WTC11 (cell line): ENCODE measurements at regions not wholly inside any gene's neighbourhood (a gene's known extent, or its start where the extent isn't known, plus 50 kb on each side); places are given as distances from the start of the nearest gene placed in this dataset.

Experiments
- CTCF ChIP-seq: fragments of 200-600 bp; IDR thresholded peaks from 2 replicates; pipeline ENCODE4 v1.8.0; 2022; ENCODE audit warnings: antibody characterized with exemption
- E2F5 ChIP-seq: sonication (generic); formaldehyde crosslinking; IDR thresholded peaks from 2 replicates; pipeline ENCODE4 v1.8.1; 2022; ENCODE audit warnings: mild to moderate bottlenecking, moderate library complexity, missing genetic modification reagents
- RELA ChIP-seq: sonication (generic); formaldehyde crosslinking; IDR thresholded peaks from 2 replicates; pipeline ENCODE4 v1.8.1; 2022; ENCODE audit warnings: missing genetic modification reagents, mild to moderate bottlenecking, borderline replicate concordance
- SOX15 ChIP-seq: fragments of 250-450 bp; sonication (Bioruptor Pico); IDR thresholded peaks from 2 replicates; pipeline ENCODE4 v1.9.0; 2021; ENCODE audit warnings: mild to moderate bottlenecking
- SP1 ChIP-seq: sonication (generic); formaldehyde crosslinking; conservative IDR thresholded peaks from 2 replicates; pipeline ENCODE4 v1.8.1; 2022; ENCODE audit warnings: missing genetic modification reagents
- TEAD1 ChIP-seq: sonication (generic); formaldehyde crosslinking; IDR thresholded peaks from 2 replicates; pipeline ENCODE4 v1.8.0; 2022; ENCODE audit warnings: mild to moderate bottlenecking, missing genetic modification reagents
- USF2 ChIP-seq: sonication (generic); formaldehyde crosslinking; IDR thresholded peaks from 2 replicates; pipeline ENCODE4 v1.8.1; 2023; ENCODE audit warnings: mild to moderate bottlenecking, missing genetic modification reagents, moderate library complexity

- no peak for TF ChIP-seq USF2
- no peak for TF ChIP-seq CTCF
- no peak for TF ChIP-seq RELA (CRISPR knock-in tag)
- TF ChIP-seq SP1 (CRISPR knock-in tag) = no peak
- no peak for TF ChIP-seq SOX15 (CRISPR knock-in tag)
- TF ChIP-seq E2F5 = no peak
- no peak for TF ChIP-seq TEAD1
Observed at GRCh38 chr12:131331148-131331750, 377.5 kb downstream of the ADGRD1 start.
